Keratinocyte (primary cell): ENCODE measurements at regions not wholly inside any gene's neighbourhood (a gene's known extent, or its start where the extent isn't known, plus 50 kb on each side); places are given as distances from the start of the nearest gene placed in this dataset.

Experiments used
- DNase-seq: peaks from one replicate; pipeline ENCODE4 v3.0.0-alpha.2; 2011; ENCODE audit warnings: low read depth, missing footprints, low spot score
- FAIRE-seq: peaks from 2 replicates; lab custom pipeline; 2011; peaks lifted over from hg19 to GRCh38; lab: Jason Lieb, UNC
- H2AFZ ChIP-seq: 2 replicates; pipeline ENCODE4 v1.6.0; 2012; ENCODE audit warnings: low read length, control low read depth, inconsistent platforms; ENCODE audit not compliant: control insufficient read depth
- H3K27ac ChIP-seq: 2 replicates; pipeline ENCODE4 v1.5.1; 2011; ENCODE audit warnings: low read length; ENCODE audit not compliant: control insufficient read depth, insufficient read depth
- H3K27me3 ChIP-seq: 3 replicates; pipeline ENCODE4 v1.6.0; 2011; ENCODE audit warnings: low read length; ENCODE audit not compliant: control insufficient read depth, insufficient read depth; ENCODE audit errors: extremely low read depth
- H3K36me3 ChIP-seq, 2 experiments: 2 replicates in 1 of 2; 3 replicates in 1 of 2; pipeline ENCODE4 v1.5.1; 2011; ENCODE audit warnings: low read length in 2 of 2, mild to moderate bottlenecking in 1 of 2; ENCODE audit not compliant: control insufficient read depth in 2 of 2, insufficient read depth in 2 of 2; ENCODE audit errors: extremely low read depth in 1 of 2
- H3K4me1 ChIP-seq: 3 replicates; pipeline ENCODE4 v1.5.1; 2011; ENCODE audit warnings: low read length; ENCODE audit not compliant: control insufficient read depth, insufficient read depth; ENCODE audit errors: extremely low read depth
- H3K4me2 ChIP-seq: 3 replicates; pipeline ENCODE4 v1.6.0; 2011; ENCODE audit warnings: low read depth, low read length; ENCODE audit not compliant: control insufficient read depth, insufficient read depth; ENCODE audit errors: extremely low read depth
- H3K4me3 ChIP-seq, 3 experiments: fragments of 200-600 bp in 1 of 3; sonication (generic) in 1 of 3; 2 replicates in 2 of 3; 3 replicates in 1 of 3; pipeline ENCODE4 v1.5.1; 2011 to 2016; ENCODE audit warnings: low read length in 3 of 3, mild to moderate bottlenecking in 3 of 3, control low read depth in 2 of 3, inconsistent platforms in 1 of 3, low read depth in 1 of 3, mixed read lengths in 1 of 3, mixed run types in 1 of 3, moderate library complexity in 1 of 3; ENCODE audit not compliant: control insufficient read depth in 2 of 3, insufficient read depth in 2 of 3; ENCODE audit errors: extremely low read depth in 1 of 3
- H3K79me2 ChIP-seq: 2 replicates; pipeline ENCODE4 v1.6.0; 2012; ENCODE audit warnings: low read length; ENCODE audit not compliant: control insufficient read depth, insufficient read depth
- H3K9ac ChIP-seq: 3 replicates; pipeline ENCODE4 v1.6.0; 2011; ENCODE audit warnings: low read length; ENCODE audit not compliant: control insufficient read depth, insufficient read depth; ENCODE audit errors: extremely low read depth
- H3K9me1 ChIP-seq: 3 replicates; pipeline ENCODE4 v1.6.0; 2011; ENCODE audit warnings: low read length; ENCODE audit not compliant: control insufficient read depth, insufficient read depth; ENCODE audit errors: extremely low read depth
- H3K9me3 ChIP-seq: 2 replicates; pipeline ENCODE4 v1.5.1; 2012; ENCODE audit warnings: low read depth, low read length; ENCODE audit not compliant: control insufficient read depth
- H4K20me1 ChIP-seq: 3 replicates; pipeline ENCODE4 v1.6.0; 2011; ENCODE audit warnings: low read length; ENCODE audit not compliant: control insufficient read depth, insufficient read depth; ENCODE audit errors: extremely low read depth
- EZH2 ChIP-seq: IDR thresholded peaks from one replicate; pipeline ENCODE4 v1.6.1; 2012; ENCODE audit warnings: inconsistent platforms, mild to moderate bottlenecking, low read length, moderate library complexity
- dilution Hi-C: fragments of 300-500 bp; cut with MboI; formaldehyde crosslinking; loops from one replicate; pipeline ENCODE4 v1.7.0; 2020; ENCODE audit warnings: low sequenced_read_pairs; ENCODE audit not compliant: extremely low pct_ligation_motif_present
- TF ChIP-seq, protein P1 (sequence below), 3 experiments: IDR thresholded peaks in 1 of 3; conservative IDR thresholded peaks in 1 of 3; optimal IDR thresholded peaks in 1 of 3; 2 replicates in 2 of 3; 3 replicates in 1 of 3; pipeline versions ENCODE3 to v1.5.1; 2011; ENCODE audit warnings: low read length in 3 of 3, mild to moderate bottlenecking in 3 of 3, moderate library complexity in 2 of 3, control low read depth in 1 of 3, inconsistent platforms in 1 of 3; ENCODE audit not compliant: insufficient read depth in 2 of 3; ENCODE audit errors: extremely low read depth in 1 of 3

GRCh38 chr6:68559070-68559469 is 76.0 kb upstream of the ADGRB3 start:
- no peaks in the 10 kb centered on the region for H3K9me3 ChIP-seq
- no peak overlapping the region for H3K9ac ChIP-seq
- no peak overlapping the region for H2AFZ ChIP-seq
- H3K79me2 ChIP-seq: no peaks in the 10 kb centered on the region
- DNase-seq (no peak), FAIRE-seq (no peak)
- dilution Hi-C loops: no loop called here
- H3K36me3 ChIP-seq: no peaks in the 10 kb centered on the region
- H4K20me1 ChIP-seq: no peaks in the 10 kb centered on the region
- no peak overlapping the region for H3K27ac ChIP-seq
- no peaks in the 10 kb centered on the region for H3K27me3 ChIP-seq
- H3K4me3 ChIP-seq: no peak overlapping the region
- no peak overlapping the region for H3K4me2 ChIP-seq
- no peaks in the 10 kb centered on the region for H3K9me1 ChIP-seq
- no peak for TF ChIP-seq EZH2
- TF ChIP-seq, protein P1, sequence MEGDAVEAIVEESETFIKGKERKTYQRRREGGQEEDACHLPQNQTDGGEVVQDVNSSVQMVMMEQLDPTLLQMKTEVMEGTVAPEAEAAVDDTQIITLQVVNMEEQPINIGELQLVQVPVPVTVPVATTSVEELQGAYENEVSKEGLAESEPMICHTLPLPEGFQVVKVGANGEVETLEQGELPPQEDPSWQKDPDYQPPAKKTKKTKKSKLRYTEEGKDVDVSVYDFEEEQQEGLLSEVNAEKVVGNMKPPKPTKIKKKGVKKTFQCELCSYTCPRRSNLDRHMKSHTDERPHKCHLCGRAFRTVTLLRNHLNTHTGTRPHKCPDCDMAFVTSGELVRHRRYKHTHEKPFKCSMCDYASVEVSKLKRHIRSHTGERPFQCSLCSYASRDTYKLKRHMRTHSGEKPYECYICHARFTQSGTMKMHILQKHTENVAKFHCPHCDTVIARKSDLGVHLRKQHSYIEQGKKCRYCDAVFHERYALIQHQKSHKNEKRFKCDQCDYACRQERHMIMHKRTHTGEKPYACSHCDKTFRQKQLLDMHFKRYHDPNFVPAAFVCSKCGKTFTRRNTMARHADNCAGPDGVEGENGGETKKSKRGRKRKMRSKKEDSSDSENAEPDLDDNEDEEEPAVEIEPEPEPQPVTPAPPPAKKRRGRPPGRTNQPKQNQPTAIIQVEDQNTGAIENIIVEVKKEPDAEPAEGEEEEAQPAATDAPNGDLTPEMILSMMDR (optimal IDR thresholded peaks at IDR 0.05 in 1 of 3, IDR thresholded peaks at IDR 0.05 in 1 of 3, conservative IDR thresholded peaks at IDR 0.05 in 1 of 3; ENCODE audit: extremely low read depth in 1 of 3, insufficient read depth in 2 of 3, low read length in 3 of 3): no peak
- H3K4me1 ChIP-seq: no peaks in the 10 kb centered on the region

DNA sequence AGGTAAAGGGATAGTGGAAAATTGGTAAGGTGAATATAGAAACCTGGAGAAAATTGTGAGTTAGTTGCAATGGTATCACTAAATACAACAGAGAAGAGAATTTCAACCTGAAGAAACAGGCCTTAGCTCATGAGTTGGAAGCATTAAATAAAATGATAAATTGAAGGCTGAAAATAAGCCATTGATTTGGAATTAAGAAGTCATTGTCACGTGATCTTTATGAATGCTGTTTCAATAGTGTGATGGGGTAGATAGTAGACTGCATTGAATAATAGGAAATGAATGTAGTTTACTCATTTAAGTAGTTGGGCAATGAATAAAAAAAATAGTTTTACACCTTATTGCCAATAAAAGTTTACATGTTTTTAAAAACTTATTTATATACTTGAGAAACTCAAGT is 88.5 kb upstream of the ADGRB3 start:
- no peaks in the 10 kb centered on the region for H3K36me3 ChIP-seq
- no peaks in the 10 kb centered on the region for H3K9me1 ChIP-seq
- no peaks in the 10 kb centered on the region for H3K79me2 ChIP-seq
- DNase-seq (no peak), FAIRE-seq (no peak)
- H4K20me1 ChIP-seq: no peaks in the 10 kb centered on the region
- no peak overlapping the region for H3K4me2 ChIP-seq
- no peaks in the 10 kb centered on the region for H3K27me3 ChIP-seq
- peaks cover 2% of the 10 kb centered on the region for H3K9me3 ChIP-seq
- no peaks in the 10 kb centered on the region for H3K4me1 ChIP-seq
- dilution Hi-C loops: no loop called here
- TF ChIP-seq, protein P1 (optimal IDR thresholded peaks at IDR 0.05 in 1 of 3, IDR thresholded peaks at IDR 0.05 in 1 of 3, conservative IDR thresholded peaks at IDR 0.05 in 1 of 3; ENCODE audit: extremely low read depth in 1 of 3, insufficient read depth in 2 of 3, low read length in 3 of 3): no peak
- TF ChIP-seq EZH2: no peak
- H3K27ac ChIP-seq: no peak overlapping the region
- no peak overlapping the region for H3K4me3 ChIP-seq
- H3K9ac ChIP-seq: no peak overlapping the region
- H2AFZ ChIP-seq: no peak overlapping the region
